ENCODE measurements at regions not wholly inside any gene's neighbourhood (a gene's known extent, or its start where the extent isn't known, plus 50 kb on each side); places are given as distances from the start of the nearest gene placed in this dataset.
"Not testable (repeated sequence)": the region's sequence is repeated elsewhere in the genome, so short reads cannot be mapped to it uniquely, and the experiment has no call there.

- no peak for DNase-seq
Observed at GRCh38 chr3:157856078-157856939, 249.9 kb downstream of the SHOX2 start.

GRCh38 chr3:157845839-157846238 lies 260.4 kb downstream of the SHOX2 start:
- not testable (repeated sequence) for DNase-seq

GRCh38 chr3:157844800-157845565 lies 261.2 kb downstream of the SHOX2 start:
- DNase-seq, result no peak

GRCh38 chr3:157844216-157844615 lies 262.0 kb downstream of the SHOX2 start:
- DNase-seq, result no peak

- no peak for DNase-seq
Observed at GRCh38 chr3:157841029-157841428, 265.2 kb downstream of the SHOX2 start.

GRCh38 chr3:157840564-157840963 lies 265.7 kb downstream of the SHOX2 start:
- DNase-seq, result no peak

- DNase-seq, result no peak
Observed at GRCh38 chr3:157838457-157838856, 267.8 kb downstream of the SHOX2 start.

GRCh38 chr3:157837336-157837735 lies 268.9 kb downstream of the SHOX2 start:
- DNase-seq, result no peak

GRCh38 chr3:157836022-157836421 lies 270.2 kb downstream of the SHOX2 start:
- DNase-seq, result no peak

- DNase-seq, result no peak
Observed at GRCh38 chr3:157832588-157832987, 273.6 kb downstream of the SHOX2 start.

GRCh38 chr3:157830556-157831236 lies 275.5 kb downstream of the SHOX2 start:
- no peak for DNase-seq

- no peak for DNase-seq
Observed at GRCh38 chr3:157829786-157830185, 276.4 kb downstream of the SHOX2 start.

GRCh38 chr3:157824281-157824680 lies 281.9 kb downstream of the SHOX2 start:
- DNase-seq, result no peak

- DNase-seq, result no peak
Observed at GRCh38 chr3:157823050-157823449, 283.2 kb downstream of the SHOX2 start.

GRCh38 chr3:157820157-157820517 lies 286.1 kb downstream of the SHOX2 start:
- no peak for DNase-seq

- no peak for DNase-seq
Observed at GRCh38 chr3:157819270-157820156, 286.7 kb downstream of the SHOX2 start.

- no peak for DNase-seq
Observed at GRCh38 chr3:157816896-157817295, 289.3 kb downstream of the SHOX2 start.

GRCh38 chr3:157816296-157816695 lies 289.9 kb downstream of the SHOX2 start:
- no peak for DNase-seq

- DNase-seq, result no peak
Observed at GRCh38 chr3:157815739-157816138, 290.5 kb downstream of the SHOX2 start.

- no peak for DNase-seq
Observed at GRCh38 chr3:157810924-157811718, 295.1 kb downstream of the SHOX2 start.

GRCh38 chr3:157807280-157807679 lies 298.9 kb downstream of the SHOX2 start:
- no peak for DNase-seq

GRCh38 chr3:157805538-157805937 lies 300.7 kb downstream of the SHOX2 start:
- no peak for DNase-seq

All from activated CD4-positive, alpha-beta T cell treated with anti-CD3 and anti-CD28 coated beads for 1 hour (primary cell).